ENCODE measurements at regions not wholly inside any gene's neighbourhood (a gene's known extent, or its start where the extent isn't known, plus 50 kb on each side); places are given as distances from the start of the nearest gene placed in this dataset.

DNA sequence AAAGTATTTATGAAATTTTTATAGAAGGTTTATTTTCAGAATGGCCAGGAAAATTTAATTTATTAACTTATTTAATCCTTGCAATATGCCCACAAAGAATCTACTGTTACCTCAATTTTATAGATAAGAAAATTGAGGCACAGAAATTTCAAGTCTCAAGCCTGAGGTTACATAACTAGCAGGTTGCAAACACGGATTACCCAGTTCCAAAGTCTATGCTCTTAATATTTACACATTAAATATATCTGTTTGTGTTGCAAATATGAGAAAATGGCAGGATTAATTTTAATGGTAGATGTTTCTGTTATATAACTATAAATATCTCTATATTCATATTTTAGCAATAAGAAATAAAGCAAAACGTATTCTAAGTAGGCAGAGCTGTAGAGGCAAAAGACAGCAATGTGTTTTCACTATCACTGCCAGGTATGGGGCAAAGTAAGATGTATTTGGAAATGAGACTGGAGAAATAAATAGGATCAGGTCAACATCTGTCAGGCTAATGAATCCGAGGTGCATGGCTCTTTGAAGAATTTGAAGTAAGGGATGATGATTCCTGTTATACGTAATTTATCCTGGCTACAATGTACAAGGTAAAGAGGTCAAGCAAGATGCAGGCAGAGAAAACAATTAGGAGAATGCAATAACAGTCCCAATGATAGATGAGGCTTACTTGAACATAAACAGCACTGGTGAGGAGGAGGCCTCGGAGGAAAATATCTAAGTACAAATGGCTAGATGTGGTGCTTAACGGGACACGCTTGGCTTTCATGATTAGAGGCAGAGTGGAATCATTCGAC is 354.1 kb upstream of the VSTM2A start:
- H3K4me2 ChIP-seq (ENCODE audit: low read depth, low read length), result no peak overlapping the region
- no peak overlapping the region for H3K9ac ChIP-seq (ENCODE audit: insufficient read depth, low read depth, low read length)
- no peaks in the 10 kb centered on the region for H3K79me2 ChIP-seq (ENCODE audit: insufficient read depth, low read length)
- CTCF ChIA-PET (ENCODE audit: low intra/inter-chr PET ratio, low total read pairs), result no interaction called here
- DNase-seq (ENCODE audit: low spot score), result no peak
- intact Hi-C loops (cut with micrococcal nuclease; ENCODE audit: unreplicated experiment) (no loop called here), in situ Hi-C loops (cut with HindIII; ENCODE audit: extremely low pct_ligation_motif_present, low pct_unique_long_range_greater_than_20kb) (no loop called here)
- H4K20me1 ChIP-seq (ENCODE audit: insufficient read depth, low read length), result no peaks in the 10 kb centered on the region
- H3K4me1 ChIP-seq (ENCODE audit: insufficient read depth, low read length), result no peaks in the 10 kb centered on the region
- TF ChIP-seq KLF15 (CRISPR knock-in tag; IDR thresholded peaks at IDR 0.05; ENCODE audit: borderline replicate concordance), result no peak
- TF ChIP-seq, protein P1, sequence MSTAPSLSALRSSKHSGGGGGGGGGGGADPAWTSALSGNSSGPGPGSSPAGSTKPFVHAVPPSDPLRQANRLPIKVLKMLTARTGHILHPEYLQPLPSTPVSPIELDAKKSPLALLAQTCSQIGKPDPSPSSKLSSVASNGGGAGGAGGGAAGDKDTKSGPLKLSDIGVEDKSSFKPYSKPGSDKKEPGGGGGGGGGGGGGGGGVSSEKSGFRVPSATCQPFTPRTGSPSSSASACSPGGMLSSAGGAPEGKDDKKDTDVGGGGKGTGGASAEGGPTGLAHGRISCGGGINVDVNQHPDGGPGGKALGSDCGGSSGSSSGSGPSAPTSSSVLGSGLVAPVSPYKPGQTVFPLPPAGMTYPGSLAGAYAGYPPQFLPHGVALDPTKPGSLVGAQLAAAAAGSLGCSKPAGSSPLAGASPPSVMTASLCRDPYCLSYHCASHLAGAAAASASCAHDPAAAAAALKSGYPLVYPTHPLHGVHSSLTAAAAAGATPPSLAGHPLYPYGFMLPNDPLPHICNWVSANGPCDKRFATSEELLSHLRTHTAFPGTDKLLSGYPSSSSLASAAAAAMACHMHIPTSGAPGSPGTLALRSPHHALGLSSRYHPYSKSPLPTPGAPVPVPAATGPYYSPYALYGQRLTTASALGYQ (CRISPR knock-in tag; IDR thresholded peaks at IDR 0.05), result no peak
- TF ChIP-seq CREB1 (IDR thresholded peaks at IDR 0.05), result no peak
- TF ChIP-seq CREB1 (CRISPR knock-in tag; IDR thresholded peaks at IDR 0.05), result no peak
- TF ChIP-seq ZNF274 (CRISPR knock-in tag; IDR thresholded peaks at IDR 0.05), result no peak
- no peak for ATAC-seq
- H3K36me3 ChIP-seq (replicated peaks in 1 of 2; ENCODE audit: control insufficient read depth in 1 of 2, insufficient read depth in 2 of 2, low read length in 2 of 2), result no peaks in the 10 kb centered on the region
- no peak overlapping the region for H3K27ac ChIP-seq (ENCODE audit: extremely low read length, insufficient read depth, low read length)
- FAIRE-seq, result no peak
- POLR2A ChIA-PET, result no interaction called here
- 2% methylated on average over 8 of the region's 8 CpGs for WGBS (ENCODE audit: low lambda C conversion rate)
- no TSS peak for BruUV-seq (replicated peaks)
- H3K9me3 ChIP-seq (ENCODE audit: low read length), result peaks cover 74% of the 10 kb centered on the region
- H2AFZ ChIP-seq (ENCODE audit: low read length), result no peak overlapping the region
- H3K4me3 ChIP-seq (replicated peaks in 1 of 3; ENCODE audit: insufficient read depth in 1 of 3, low read depth in 2 of 3, low read length in 3 of 3), result no peak overlapping the region
- no peaks in the 10 kb centered on the region for H3K27me3 ChIP-seq (ENCODE audit: control insufficient read depth in 1 of 2, insufficient read depth in 2 of 2, low read length in 2 of 2)

DNA sequence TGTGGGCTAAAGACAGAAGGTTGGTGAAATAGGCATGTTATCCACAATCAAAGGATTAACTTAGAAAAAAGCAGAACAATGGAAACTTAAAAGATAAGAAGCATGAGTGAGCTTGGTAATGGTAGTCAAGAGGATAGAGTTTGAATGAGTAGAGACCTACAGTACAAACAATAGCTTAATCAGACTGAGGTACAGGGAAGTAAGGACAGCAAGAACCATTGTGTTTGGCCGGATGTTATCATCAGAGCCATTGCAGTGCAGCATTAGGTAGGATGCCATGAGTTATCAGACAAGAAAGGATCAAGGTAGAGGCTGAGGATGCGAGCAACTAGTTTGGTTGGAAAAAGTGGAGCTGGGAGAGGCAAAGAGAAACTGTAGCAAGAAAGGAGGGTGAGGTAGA is 353.3 kb upstream of the VSTM2A start:
- peaks cover 71% of the 10 kb centered on the region for H3K9me3 ChIP-seq (ENCODE audit: low read length)
- H3K4me3 ChIP-seq (replicated peaks in 1 of 3; ENCODE audit: insufficient read depth in 1 of 3, low read depth in 2 of 3, low read length in 3 of 3), result no peak overlapping the region
- H3K9ac ChIP-seq (ENCODE audit: insufficient read depth, low read depth, low read length), result no peak overlapping the region
- no peaks in the 10 kb centered on the region for H3K27me3 ChIP-seq (ENCODE audit: control insufficient read depth in 1 of 2, insufficient read depth in 2 of 2, low read length in 2 of 2)
- DNase-seq (ENCODE audit: low spot score) (no peak), ATAC-seq (no peak), FAIRE-seq (no peak)
- no peaks in the 10 kb centered on the region for H3K36me3 ChIP-seq (replicated peaks in 1 of 2; ENCODE audit: control insufficient read depth in 1 of 2, insufficient read depth in 2 of 2, low read length in 2 of 2)
- H3K79me2 ChIP-seq (ENCODE audit: insufficient read depth, low read length), result no peaks in the 10 kb centered on the region
- WGBS (ENCODE audit: low lambda C conversion rate), result 2% methylated on average over 2 of the region's 2 CpGs
- ChIA-PET CTCF (ENCODE audit: low intra/inter-chr PET ratio, low total read pairs) (no interaction called here), POLR2A (no interaction called here)
- no peaks in the 10 kb centered on the region for H4K20me1 ChIP-seq (ENCODE audit: insufficient read depth, low read length)
- intact Hi-C loops (cut with micrococcal nuclease; ENCODE audit: unreplicated experiment) (no loop called here), in situ Hi-C loops (cut with HindIII; ENCODE audit: extremely low pct_ligation_motif_present, low pct_unique_long_range_greater_than_20kb) (no loop called here)
- no peak overlapping the region for H2AFZ ChIP-seq (ENCODE audit: low read length)
- BruUV-seq (replicated peaks), result no TSS peak
- H3K27ac ChIP-seq (ENCODE audit: extremely low read length, insufficient read depth, low read length), result no peak overlapping the region
- H3K4me1 ChIP-seq (ENCODE audit: insufficient read depth, low read length), result no peaks in the 10 kb centered on the region
- no peak overlapping the region for H3K4me2 ChIP-seq (ENCODE audit: low read depth, low read length)
- no peak for TF ChIP-seq SIX1 (CRISPR knock-in tag; IDR thresholded peaks at IDR 0.05; ENCODE audit: borderline replicate concordance)
- no peak for TF ChIP-seq ZNF441 (CRISPR knock-in tag; IDR thresholded peaks at IDR 0.05; ENCODE audit: borderline replicate concordance)
- TF ChIP-seq ZBTB1 (CRISPR knock-in tag; IDR thresholded peaks at IDR 0.05; ENCODE audit: borderline replicate concordance), result no peak
- TF ChIP-seq HOXA9 (CRISPR knock-in tag; IDR thresholded peaks at IDR 0.05; ENCODE audit: borderline replicate concordance), result no peak
- no peak for TF ChIP-seq TERF1 (CRISPR knock-in tag; IDR thresholded peaks at IDR 0.05)
- no peak for TF ChIP-seq THAP8 (CRISPR knock-in tag; IDR thresholded peaks at IDR 0.05; ENCODE audit: borderline replicate concordance)
- no peak for TF ChIP-seq GLI4 (CRISPR knock-in tag; IDR thresholded peaks at IDR 0.05; ENCODE audit: borderline replicate concordance)
- no peak for TF ChIP-seq EED (CRISPR knock-in tag; IDR thresholded peaks at IDR 0.05)
- no peak for TF ChIP-seq ARID2 (CRISPR knock-in tag; IDR thresholded peaks at IDR 0.05; ENCODE audit: borderline replicate concordance)
- no peak for TF ChIP-seq ZNF563 (CRISPR knock-in tag; IDR thresholded peaks at IDR 0.05)
- no peak for TF ChIP-seq ZNF577 (CRISPR knock-in tag; IDR thresholded peaks at IDR 0.05; ENCODE audit: borderline replicate concordance, low read depth)
